ENCODE measurements at regions not wholly inside any gene's neighbourhood (a gene's known extent, or its start where the extent isn't known, plus 50 kb on each side); places are given as distances from the start of the nearest gene placed in this dataset.

DNA sequence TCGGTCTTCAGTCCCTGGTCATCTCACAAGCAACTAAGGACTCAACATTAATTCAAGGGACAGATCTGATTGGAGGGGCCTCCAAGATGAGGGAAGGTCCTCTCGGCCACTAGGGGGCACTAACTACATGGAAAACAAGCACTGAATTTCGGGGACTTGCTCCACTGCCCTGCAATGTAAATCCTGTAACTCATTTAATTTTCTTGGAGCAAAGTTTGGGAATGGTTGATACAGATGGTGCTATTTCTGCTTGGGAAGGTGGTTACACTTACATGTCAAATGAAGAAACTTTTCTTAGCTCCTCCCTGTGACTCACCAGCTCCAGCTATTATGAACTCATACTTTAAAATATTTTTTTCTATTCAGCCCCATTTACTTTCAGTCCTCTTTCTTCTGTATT lies 97.4 kb upstream of the KCNJ15 start:
- DNase-seq, result peak; percentile 90

DNA sequence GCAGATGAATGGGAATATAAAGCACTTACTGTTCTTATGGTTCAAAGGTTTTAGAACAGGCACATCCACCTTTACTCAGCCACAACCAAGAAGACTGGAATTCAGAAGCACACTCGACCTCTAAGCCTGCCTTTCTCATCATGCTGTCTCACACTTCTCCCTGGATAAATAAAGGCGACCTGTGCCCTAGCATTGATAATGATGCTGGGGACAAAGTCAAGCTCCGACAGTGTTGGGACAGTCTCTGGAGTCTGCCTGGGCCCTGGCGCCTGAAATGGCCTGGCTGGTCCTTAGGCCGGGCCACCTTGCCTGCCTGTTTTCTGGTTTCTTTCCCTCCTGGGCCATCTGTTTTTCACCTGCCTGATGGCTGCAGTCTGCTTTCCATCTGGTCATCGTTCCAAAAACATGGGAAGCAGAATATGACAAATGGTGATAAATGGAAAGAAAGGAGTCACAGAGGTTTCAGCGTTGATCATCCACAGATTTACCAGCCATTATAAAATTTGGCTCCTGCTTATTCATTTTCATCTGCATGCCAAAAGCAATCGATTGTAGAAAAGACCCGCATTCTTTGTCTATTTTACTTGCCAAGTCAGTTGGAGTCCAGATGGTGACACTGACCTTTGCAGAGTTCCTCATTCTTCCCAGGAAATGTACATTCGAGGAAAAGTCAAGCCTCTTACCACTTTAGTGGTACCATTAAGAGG lies 91.2 kb upstream of the KCNJ15 start:
- DNase-seq, result no peak

DNA sequence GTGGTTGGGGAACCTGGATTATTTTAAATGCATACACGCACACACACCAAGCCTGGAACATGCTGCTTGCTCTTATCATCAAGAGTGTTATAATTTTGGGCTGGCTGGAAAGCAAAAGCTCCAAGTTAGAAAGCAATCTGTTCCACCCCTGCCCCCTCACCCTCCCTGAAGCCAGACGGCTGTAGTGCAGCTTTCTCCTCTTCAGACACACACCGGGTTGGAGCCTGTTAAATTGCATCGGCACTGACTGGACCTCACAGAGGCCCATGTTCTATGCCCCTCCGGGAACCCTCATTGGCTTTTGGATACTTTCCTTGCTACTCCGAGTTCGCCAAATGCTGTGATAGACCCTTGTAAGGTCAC lies 90.6 kb upstream of the KCNJ15 start:
- no peak for DNase-seq

DNA sequence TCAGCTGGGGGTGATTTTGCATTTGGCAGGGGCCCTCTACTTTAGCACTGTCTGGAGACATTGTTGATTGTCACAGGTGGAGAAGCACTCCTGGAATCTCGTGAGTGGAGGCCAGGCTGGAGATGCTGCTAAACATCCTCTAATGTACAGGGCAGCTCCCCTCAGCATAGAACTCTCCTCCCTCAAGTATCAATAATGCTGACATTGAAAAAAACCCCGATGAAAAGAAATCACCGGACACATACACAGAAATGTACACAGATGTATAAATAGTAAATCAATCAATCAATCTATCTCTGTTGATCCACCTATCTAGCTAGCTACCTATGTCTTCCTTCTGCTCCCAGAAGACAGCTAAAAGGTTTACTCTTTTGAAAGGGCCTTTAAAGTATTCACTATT lies 89.4 kb upstream of the KCNJ15 start:
- no peak for DNase-seq

DNA sequence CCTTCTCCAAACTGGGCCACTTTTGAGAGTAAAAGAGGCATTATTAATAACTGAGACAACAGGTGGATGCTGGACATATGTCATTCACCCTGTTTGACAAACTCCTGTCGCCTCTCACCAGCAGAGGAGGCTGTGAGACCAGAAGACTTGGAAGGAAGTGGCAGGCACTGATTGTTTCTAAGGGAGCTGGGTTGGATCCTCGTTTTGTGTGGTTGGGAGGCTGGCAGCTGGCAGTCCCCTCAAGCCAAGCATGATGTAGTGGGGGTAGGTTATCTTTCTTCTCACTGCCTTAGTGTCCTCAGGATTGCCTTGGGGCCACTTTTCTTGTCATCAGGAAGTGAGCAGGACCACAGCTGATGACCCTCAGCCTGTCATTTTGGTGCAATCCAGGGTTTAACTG lies 86.5 kb upstream of the KCNJ15 start:
- DNase-seq, result peak; percentile 30

DNA sequence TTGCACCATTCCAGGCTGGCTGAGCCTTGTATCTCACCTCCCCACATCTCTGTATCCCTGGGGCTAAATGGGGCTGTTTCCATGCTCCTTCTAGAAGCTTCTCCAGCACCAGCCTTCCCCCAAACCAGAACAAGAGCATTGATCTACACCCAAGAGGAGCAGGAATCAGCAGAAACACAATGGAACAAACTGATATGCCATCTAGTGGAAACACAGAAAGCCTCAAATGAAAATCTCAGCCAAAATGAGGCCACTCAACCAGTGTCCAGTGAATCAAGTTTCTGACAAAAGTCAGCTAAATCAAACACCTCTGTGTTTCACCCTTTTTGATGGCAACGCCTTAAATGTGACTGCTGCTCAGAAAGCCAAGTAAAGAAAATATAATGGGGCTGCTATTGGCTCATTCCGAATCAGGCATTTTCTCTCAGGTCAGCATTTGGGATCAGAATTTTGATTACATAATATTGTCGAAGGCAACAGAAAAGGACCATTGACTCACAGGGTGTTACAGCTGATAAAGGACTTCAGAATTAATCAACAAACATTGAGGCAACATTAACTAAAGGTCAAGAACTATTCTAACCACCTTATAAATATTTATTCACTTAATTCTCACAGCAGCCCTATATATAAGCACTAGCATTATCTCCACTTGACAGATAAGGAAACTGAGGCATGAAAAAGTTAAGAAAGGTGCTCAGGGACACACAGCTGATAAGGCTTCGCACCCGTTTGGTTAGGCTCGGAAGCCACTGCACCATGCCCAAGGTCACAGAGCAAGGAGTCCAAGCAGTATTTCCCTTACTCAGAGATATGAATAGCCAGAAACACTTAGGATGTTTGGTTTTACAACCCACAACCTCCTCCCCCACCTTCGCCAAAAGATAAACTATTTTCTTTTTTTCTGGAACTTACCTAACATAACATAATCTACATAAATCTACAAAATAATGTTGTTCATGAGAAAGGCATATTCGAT lies 85.8 kb upstream of the KCNJ15 start:
- DNase-seq, result no peak

DNA sequence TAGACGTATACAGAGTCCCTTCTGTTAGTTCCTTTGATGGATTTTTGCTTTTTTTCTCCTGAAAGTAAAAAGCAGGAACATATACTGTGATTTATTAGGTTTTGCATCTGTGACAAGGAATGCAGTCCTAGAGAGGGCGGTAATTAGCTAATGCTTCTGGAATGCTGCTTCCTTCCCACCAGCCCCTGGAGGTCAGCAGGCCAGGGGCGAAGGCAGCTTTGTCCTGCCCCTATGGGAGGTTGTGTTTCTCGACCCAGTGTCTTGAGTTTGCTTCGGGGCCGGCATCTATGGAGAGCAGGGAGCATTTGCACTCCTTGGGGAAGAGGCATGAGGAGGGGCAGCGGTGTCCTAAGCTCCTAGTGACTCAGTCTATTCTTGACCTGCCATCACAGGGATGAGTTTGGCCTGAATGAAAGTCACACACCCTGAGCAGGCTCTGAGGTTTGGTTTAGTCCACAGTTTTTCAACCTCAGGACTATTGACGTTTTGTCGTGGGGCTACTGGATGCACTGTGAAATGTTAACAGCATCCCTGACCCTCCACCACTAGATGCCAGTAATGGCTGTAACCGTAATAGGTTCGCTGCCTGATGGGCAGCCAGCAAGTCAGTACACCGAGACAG lies 85.0 kb upstream of the KCNJ15 start:
- DNase-seq, result peak; percentile 16

DNA sequence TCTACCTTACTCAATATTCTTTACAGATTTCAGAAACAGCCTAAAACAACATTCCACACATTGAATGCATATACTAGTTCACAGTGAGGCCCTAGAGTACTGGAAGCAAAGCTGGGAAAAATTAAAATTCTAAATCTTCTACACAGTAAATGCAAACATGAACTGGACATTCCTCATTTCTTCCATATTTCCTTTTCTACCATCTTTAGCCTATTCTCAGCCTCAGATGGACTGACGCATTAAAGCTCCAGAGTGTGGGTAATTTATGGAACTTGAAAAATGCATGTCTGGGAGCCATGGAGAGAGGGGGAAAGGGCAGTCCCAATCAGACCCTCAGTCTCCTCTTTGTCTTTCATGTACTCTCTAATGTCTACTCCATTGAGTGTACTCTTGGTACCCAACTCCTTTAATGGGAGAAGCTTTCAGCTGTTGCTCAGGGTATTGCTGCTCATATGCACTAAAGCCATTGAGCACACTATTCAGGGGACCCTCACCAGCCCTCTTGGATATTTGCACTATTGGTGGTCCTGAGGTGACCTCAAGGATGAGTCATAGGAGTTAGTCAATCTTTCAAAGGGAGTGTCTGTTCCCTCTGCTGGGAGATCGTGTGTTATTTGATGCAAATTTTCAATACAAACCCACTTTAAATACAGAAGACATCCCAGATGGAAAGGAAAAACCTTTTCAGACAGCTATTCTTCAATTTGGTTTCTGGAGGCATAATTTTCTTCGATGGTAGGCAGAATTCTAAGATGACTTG lies 83.3 kb upstream of the KCNJ15 start:
- DNase-seq, result no peak

DNA sequence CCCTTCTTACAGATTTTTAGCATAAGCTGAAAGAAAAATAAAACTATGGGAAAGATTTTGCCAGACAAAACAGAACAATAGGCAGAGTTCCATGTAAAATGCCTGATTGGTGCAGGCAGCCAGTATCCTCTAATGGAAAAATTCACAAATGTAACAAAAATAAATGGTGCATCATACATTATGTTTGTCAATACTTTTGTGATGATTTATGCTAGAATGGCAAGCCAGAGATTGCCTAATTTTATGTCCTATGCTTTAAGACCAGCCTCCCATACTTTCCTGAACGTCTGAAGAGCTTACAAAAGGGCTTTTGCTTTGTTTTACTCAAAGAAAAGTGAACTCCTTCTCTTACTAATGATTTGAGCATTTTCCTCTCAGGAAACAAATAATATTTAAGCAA lies 81.5 kb upstream of the KCNJ15 start:
- DNase-seq, result no peak

DNA sequence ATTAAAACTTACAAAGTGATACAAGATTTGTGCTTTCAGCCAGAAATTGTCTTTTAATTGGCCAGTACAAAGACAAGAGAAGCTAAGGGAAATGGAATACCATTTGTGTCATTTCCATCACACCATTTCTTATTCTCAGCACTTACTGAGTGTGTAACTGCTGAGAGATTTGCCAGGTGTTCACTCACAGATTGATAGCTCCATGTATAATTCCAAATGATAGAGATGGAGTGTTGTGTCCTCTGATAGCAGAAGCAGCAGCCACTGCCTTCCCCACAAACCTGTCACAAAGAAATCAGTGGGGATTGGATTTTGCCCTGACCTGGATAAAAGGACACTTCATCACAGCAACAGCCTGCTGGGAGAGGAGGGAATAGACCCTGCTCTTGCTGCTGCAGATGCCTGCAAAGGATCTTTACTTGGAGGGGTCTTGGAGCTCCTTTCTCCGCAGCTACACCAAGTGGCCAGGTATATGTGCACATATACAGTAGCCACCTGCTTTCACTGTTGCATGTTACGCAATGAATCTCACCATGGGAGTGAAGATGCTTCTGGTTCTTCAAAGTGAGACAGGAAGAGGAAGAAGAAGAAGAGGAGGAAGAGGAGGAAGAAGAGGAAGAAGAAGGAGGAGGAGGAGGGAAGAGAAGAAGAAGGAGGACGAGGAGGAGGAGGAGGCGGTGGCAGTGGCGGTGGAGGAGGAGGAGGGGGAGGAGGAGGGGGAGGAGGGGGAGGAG lies 78.7 kb upstream of the KCNJ15 start:
- DNase-seq, result no peak

DNA sequence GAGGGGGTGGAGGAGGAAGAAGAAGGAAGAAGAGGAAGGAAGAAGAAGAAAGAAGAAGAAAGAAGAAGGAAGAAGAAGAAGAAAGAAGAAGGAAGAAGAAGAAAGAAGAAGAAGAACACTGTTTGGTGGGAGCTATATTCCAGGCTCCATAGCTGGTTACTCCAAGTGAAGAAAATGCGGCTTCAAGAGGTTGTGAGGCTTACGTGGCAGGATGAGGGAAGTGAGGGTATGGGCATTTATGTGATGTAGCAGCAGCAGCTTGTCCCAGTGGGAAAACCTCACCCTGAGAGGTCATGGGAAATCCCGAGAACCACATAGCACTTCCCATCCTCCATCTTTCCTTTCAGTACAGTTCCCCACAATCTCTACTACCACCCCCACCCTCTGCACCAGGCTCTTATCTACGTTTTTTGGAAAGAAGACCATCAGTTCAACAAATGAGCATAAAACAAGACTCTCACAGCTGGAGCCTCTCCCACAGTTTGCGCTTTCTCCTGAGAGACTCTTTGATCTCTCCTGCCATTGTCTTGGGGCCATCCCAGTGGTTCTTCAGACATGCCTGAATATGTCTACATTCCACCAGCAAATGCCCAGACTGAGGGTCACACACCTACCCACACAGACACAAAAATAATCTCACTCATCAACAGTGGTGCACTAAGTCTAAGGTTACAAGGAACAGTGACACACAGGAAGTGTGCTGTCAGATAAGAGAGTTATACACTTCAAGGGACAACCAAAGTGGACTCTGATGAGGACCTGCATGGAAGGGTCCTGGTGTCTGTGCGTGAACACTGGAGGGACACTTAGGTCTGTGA lies 77.9 kb upstream of the KCNJ15 start:
- peak; percentile 22 for DNase-seq

DNA sequence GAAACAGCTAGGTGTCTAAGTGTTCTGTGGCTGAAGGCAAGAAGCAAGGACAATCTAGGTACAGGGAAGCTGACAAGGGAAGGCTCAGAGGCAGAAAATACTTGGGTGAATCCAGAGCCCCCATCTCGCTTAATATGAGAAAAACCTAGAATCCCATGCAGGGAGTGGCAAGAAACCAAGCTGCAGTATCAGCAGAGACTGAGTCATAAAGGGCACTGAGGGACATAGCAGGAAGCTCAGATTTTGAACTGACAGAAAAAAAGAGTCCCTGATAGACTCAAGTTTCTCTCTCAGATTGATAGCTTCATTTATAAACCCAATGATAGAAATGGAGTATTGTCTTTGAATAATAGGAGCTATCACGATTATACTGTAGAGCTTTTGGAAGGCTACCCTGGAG lies 77.3 kb upstream of the KCNJ15 start:
- DNase-seq, result no peak

DNA sequence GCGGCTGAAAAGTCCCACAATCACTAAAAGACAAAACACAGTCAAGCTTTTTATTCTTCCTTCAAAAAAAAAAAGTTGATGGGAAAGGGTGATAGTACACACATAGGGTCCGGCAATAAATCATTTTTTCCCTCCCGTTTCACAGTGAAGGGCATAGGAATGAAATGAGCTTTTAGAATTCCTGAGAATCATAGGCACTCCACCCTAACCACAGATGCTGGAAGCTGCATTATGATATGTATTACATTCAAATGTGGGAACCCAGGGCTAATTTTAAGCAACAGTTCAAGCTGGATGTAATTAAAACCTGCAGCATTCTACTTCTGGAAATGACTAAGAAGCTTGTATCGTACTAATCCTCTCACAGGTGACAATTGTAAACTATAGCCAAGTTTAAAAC lies 75.7 kb upstream of the KCNJ15 start:
- DNase-seq, result no peak

DNA sequence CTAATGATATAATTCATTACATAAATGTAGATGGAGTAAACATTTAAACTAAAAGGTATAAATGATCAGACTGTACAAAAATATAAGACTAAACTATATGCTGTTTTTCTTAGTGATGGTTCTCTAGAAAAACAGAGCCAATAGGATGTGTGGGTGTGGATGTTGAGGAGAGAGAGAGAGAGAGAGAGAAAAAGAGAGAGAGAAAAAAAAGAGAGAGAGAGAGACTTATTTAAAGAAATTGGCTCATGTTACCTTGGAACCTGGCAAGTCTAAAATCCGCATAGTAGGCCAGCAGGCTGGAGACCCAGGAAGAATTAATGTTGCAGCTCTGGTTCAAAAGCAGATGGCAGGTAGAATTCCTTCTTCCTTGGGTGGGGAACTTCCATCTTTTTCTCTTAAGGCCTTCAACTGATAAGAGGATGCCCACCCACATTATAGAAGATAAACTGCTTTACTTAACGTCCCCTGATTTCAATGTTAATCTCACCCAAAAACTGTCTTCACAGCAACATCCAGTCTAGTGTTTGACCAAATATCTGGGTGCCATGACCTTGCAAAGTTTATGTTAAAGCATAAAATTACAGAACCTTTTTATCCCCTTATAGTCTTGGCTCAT lies 74.3 kb upstream of the KCNJ15 start:
- no peak for DNase-seq

DNA sequence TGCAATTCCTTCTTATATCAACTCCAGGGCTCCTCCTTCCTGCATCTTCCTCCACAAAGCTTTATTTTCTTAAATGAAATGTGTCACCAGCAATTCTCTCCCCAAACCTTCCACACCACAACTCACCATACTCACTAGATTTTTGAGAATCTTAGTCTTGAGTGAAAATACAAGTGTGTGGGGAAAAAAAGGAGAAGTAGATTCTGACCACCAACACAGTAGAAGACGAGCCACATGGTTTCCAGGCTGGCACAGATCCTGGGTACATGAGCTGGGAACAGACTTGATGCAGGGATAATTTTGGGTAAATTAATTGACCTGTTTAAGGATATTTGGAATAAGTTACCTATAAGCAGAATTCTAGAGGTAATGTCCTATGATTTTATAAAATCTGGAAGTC lies 72.8 kb upstream of the KCNJ15 start:
- peak; percentile 52 for DNase-seq

DNA sequence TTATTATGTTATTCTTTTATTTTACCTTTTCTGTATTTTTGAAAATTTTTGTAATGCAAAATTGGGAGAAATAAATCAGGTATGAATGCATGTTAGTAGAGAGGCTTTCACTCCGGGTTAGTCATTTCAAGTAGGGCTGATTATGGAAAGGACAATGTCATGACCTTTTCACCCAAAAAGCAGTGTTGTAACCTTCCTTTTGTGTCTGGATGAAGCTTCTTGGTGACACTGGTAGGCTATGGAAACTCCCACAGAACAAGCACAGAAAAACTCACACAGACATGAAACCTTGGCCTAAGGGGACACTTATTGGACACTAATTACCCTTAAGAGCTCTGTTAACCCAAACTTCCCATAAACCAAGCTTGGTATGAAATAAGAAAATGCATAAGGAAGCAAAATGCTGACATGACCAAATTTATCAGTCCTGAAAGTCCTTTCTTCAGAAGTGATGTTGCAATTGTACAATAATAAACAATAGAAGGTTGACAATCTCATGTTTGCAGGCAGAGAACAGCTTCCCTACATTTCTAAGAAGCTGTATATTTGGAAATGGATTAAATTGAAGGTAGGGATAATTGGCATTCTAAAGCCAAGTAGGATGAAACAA lies 70.0 kb upstream of the KCNJ15 start:
- no peak for DNase-seq

DNA sequence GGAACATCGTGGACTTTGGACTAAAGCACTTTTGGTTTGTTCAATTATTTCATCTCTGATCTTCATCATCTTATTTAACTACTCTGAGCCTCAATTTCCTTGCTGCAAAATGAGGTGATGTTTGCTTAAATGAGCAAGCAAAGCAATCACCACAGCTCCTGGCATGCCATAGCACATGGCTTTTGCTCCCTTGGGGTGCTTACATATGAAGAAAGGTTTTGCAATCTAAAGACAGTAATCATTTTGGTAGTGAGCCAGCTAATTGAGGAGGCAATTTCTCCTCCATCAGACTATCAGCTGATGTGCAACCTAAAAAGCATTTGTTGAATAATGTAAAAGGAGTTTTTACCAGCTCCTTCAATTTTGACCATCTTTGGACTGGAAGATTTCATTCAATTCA lies 68.8 kb upstream of the KCNJ15 start:
- DNase-seq, result no peak

DNA sequence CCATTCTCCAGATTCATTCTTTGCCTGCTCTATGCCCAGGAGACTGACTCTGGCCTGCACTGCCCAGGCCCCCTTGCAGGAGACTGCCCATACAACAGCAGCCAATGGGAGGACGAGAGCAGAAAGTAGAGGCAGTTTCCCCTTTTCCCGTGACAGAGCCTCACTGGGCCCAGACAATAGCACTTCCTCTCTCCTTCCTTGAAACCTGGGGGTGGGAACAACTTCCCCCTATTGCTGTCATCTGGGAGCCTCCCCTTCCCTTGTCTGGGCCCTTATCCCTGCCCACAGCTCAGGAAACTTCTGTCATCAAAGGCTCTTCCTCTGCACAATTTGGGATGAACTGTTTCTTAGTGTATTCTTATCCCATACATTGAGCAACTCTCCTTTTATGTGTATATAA lies 60.8 kb upstream of the KCNJ15 start:
- no peak for DNase-seq

DNA sequence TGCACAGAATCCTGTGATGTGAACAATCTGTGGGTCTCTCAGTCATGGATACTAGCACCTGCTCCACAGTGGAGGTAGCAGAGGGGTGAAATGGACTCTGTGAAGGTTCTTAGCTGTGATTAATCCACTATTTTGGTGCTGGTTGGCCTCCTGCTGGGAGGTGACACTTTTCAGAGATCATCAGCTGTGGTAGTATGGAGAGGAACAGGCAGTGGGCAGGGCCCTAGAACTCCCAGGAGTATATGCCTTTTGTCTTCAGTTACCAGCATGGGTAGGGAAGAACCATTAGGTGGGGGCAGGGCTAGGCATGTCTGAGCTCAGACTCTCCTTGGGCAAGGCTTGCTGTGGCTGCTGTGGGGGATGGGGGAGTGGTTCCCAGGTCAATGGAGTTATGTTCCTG lies 54.0 kb upstream of the KCNJ15 start:
- DNase-seq, result no peak

DNA sequence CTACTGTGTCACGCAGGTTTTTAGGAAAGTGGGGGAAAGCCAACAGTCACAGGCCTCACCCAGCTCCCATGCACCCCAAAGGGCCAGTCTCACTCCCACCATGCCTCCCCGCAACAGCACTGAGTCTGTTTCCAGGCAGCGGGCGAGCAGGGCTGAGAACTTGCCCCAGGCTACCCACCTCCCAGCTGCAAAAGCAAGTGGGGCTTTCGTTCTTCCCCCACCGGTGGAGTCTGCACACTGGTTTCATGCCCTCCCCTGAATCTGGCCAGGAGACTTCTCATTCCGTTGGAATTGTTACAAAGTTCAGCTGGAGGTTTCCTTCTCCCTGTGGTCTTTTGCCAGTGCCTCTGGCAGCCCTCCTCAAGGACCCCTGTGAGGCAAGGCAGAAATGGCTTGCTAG lies 53.6 kb upstream of the KCNJ15 start:
- no peak for DNase-seq

DNA sequence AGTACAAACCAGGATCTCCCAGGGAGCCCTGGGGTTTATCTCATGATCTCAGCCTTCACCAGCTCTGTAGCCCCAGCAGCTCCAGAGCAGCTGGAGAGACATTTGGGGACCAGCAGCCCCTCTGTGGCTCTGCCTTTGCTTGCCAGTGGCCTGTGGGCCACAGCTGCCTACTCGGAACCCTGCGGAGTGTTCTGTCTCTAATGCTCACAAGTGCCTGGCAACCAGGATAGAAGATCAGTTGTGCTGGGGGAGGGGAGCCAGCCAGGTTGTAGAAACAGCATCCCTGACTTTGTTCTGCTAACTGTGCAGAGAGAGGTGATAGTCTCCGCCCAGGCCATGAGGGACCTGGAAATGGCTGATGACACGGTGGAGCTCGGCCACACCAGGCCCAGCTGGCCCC lies 50.9 kb upstream of the KCNJ15 start:
- no peak for DNase-seq
